Fibroblast of skin of left biceps (primary cell): ENCODE measurements at regions not wholly inside any gene's neighbourhood (a gene's known extent, or its start where the extent isn't known, plus 50 kb on each side); places are given as distances from the start of the nearest gene placed in this dataset.

Experiments
- DNase-seq, 2 experiments: peaks; one replicate each; pipeline ENCODE4 v3.0.0-alpha.2; 2013; ENCODE audit warnings: low read depth in 2 of 2

DNA sequence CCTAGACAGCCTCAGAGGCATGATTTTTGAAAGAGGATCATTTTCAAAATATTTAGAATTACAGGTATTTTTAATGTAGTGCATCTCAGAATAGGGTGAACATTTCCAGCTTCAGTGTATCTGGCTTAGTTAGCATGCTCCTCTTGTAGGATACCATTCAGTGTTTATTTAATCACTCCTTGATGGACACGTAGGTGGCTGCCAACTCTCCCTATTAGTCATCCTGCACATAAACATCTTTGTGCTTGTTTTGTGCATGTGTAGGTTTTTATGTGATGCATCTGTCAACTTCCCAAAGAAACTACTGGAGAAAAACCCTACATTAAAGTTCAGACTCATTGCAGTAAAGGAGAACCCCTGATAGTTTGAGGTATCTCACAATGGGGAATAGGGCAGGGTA lies 52.5 kb upstream of the RBM19 start:
- no peak for DNase-seq
